PC-9 (cell line): ENCODE measurements at regions not wholly inside any gene's neighbourhood (a gene's known extent, or its start where the extent isn't known, plus 50 kb on each side); places are given as distances from the start of the nearest gene placed in this dataset.

ENCODE experiments used
- BruUV-seq: library from RNA; stranded (reverse); fragments of 400-500 nt; replicated peaks from 2 replicates; lab custom pipeline; 2021; lab: Mats Ljungman, UMichigan
- CTCF ChIA-PET: fragments of 300-600 bp; sonication (Branson Sonifier 250); formaldehyde crosslinking; loops from one replicate; lab custom pipeline; 2022; ENCODE audit warnings: antibody characterized with exemption; lab: Charles Lee
- POLR2A ChIA-PET: fragments of 300-600 bp; sonication (Branson Sonifier 250); formaldehyde crosslinking; loops from one replicate; lab custom pipeline; 2022; ENCODE audit warnings: antibody characterized with exemption; ENCODE audit not compliant: unreplicated experiment; lab: Charles Lee
- DNase-seq, 2 experiments: peaks; one replicate each; pipeline versions ENCODE4 v3.0.0 to v3.0.0-alpha.2; 2015 to 2022; ENCODE audit warnings: mixed read lengths in 1 of 2
- H2AFZ ChIP-seq: fragments of 200-600 bp; sonication (generic); 2 replicates; pipeline ENCODE4 v1.8.1; 2017; ENCODE audit warnings: antibody characterized with exemption
- H3F3A ChIP-seq: fragments of 200-600 bp; sonication (generic); 2 replicates; pipeline ENCODE4 v1.8.1; 2017; ENCODE audit warnings: antibody characterized with exemption, mild to moderate bottlenecking, low read depth; ENCODE audit not compliant: insufficient read depth
- H3K27ac ChIP-seq: fragments of 200-600 bp; sonication (generic); 2 replicates; pipeline ENCODE4 v1.6.1; 2016; ENCODE audit warnings: mixed run types
- H3K27me3 ChIP-seq: fragments of 200-600 bp; sonication (generic); 2 replicates; pipeline ENCODE4 v1.6.1; 2016; ENCODE audit warnings: low read depth, mixed run types; ENCODE audit not compliant: insufficient read depth
- H3K36me3 ChIP-seq: fragments of 200-600 bp; sonication (generic); 2 replicates; pipeline ENCODE4 v1.6.1; 2016; ENCODE audit warnings: low read depth, mixed run types
- H3K4me1 ChIP-seq: fragments of 200-600 bp; sonication (generic); replicated peaks from 2 replicates; pipeline ENCODE4 v1.6.1; 2016; ENCODE audit warnings: mixed run types; ENCODE audit not compliant: insufficient read depth
- H3K4me2 ChIP-seq: fragments of 200-600 bp; sonication (generic); 2 replicates; pipeline ENCODE4 v1.6.1; 2017; ENCODE audit warnings: mixed run types
- H3K4me3 ChIP-seq: fragments of 200-600 bp; sonication (generic); 2 replicates; pipeline ENCODE4 v1.6.1; 2016; ENCODE audit warnings: mixed run types
- H3K79me2 ChIP-seq: fragments of 200-600 bp; sonication (generic); 2 replicates; pipeline ENCODE4 v1.6.1; 2017; ENCODE audit warnings: low read depth, mixed run types
- H3K9me2 ChIP-seq: fragments of 200-600 bp; sonication (generic); 2 replicates; pipeline ENCODE4 v1.8.1; 2017; ENCODE audit warnings: mild to moderate bottlenecking; ENCODE audit not compliant: insufficient read depth
- H3K9me3 ChIP-seq: fragments of 200-600 bp; sonication (generic); 2 replicates; pipeline ENCODE4 v1.8.1; 2016; ENCODE audit warnings: low read depth; ENCODE audit not compliant: insufficient read depth
- H4K20me1 ChIP-seq: fragments of 200-600 bp; sonication (generic); 2 replicates; pipeline ENCODE4 v1.8.1; 2017; ENCODE audit not compliant: insufficient read depth
- CTCF ChIP-seq: fragments of 200-600 bp; sonication (generic); conservative IDR thresholded peaks from 2 replicates; pipeline ENCODE4 v1.6.1; 2017; ENCODE audit warnings: mixed run types, antibody characterized with exemption, mild to moderate bottlenecking, moderate library complexity
- EZH2 ChIP-seq: fragments of 200-600 bp; sonication (generic); IDR thresholded peaks from 2 replicates; pipeline ENCODE4 v1.8.0; 2017; ENCODE audit warnings: antibody characterized with exemption, low read depth
- intact Hi-C: fragments of 100-400 bp; cut with micrococcal nuclease; formaldehyde crosslinking; loops from one replicate; pipeline ENCODE4 v1.10.0; 2022; ENCODE audit not compliant: unreplicated experiment

- Histone ChIP-seq H3K79me2 (no peaks in the 10 kb centered on the region), H3K4me1 (no peaks in the 10 kb centered on the region), H3F3A (no peaks in the 10 kb centered on the region), H3K27ac (no peak overlapping the region), H3K9me3 (no peaks in the 10 kb centered on the region), H3K36me3 (no peaks in the 10 kb centered on the region), H3K4me3 (no peak overlapping the region), H3K27me3 (no peaks in the 10 kb centered on the region), H4K20me1 (no peaks in the 10 kb centered on the region), H3K4me2 (no peak overlapping the region), H2AFZ (no peak overlapping the region), H3K9me2 (no peaks in the 10 kb centered on the region)
- no TSS peak for BruUV-seq
- no peak for TF ChIP-seq CTCF
- TF ChIP-seq EZH2 = no peak
- CTCF ChIA-PET = no interaction called here
- POLR2A ChIA-PET = no interaction called here
- DNase-seq = no peak
- intact Hi-C loops = no loop called here
Observed at GRCh38 chr21:43270800-43271301, 102.0 kb downstream of the CRYAA start.

DNA sequence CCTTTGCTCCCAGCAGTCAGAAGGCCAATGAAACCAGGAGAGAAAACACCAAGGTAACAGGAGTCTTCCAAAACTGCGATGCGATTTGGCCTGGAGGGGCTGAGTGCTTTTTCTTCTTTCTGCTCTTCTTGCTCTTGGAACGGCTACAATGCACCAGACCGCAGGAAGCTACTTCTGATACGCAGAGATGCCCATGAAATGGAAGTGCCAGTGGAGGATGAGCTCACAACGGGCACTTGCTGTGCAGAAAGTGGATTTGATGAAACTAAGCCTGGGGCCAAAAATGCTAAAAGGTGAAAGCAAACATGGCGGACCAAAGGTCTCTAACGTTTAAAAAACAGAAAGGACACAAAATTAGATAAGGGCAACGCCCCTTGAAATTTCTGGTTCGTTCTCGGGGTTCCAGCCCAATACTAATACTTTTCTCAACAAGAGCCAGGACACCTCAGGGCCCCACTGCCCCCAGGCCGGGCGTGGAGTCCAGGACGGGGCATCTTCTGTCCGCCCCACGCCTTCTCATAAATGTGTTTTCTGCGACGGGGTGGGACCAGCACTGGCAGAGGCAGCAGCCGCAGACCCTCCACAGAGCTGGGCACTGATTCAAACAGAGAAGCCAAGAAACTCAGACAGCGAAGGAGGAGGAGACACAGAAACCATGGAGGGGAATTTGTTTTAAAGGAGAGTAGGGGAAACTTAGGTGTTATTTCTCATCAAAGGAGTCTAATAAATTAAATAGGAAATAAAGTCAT, 101.3 kb downstream of the CRYAA start:
- no peak for DNase-seq
- Histone ChIP-seq H3K4me2 (no peak overlapping the region), H2AFZ (no peak overlapping the region), H3K27me3 (no peaks in the 10 kb centered on the region), H3K27ac (no peak overlapping the region), H3K9me2 (no peaks in the 10 kb centered on the region), H3K9me3 (no peaks in the 10 kb centered on the region), H3K4me3 (no peak overlapping the region), H4K20me1 (no peaks in the 10 kb centered on the region), H3K4me1 (no peaks in the 10 kb centered on the region), H3F3A (no peaks in the 10 kb centered on the region), H3K36me3 (no peaks in the 10 kb centered on the region), H3K79me2 (no peaks in the 10 kb centered on the region)
- BruUV-seq = no TSS peak
- CTCF ChIA-PET = no interaction called here
- no peak for TF ChIP-seq CTCF
- TF ChIP-seq EZH2 = no peak
- POLR2A ChIA-PET = no interaction called here
- intact Hi-C loops = no loop called here

- CTCF ChIA-PET = no interaction called here
- Histone ChIP-seq H3K36me3 (no peaks in the 10 kb centered on the region), H3K4me1 (no peaks in the 10 kb centered on the region), H3K27ac (no peak overlapping the region), H3K27me3 (no peaks in the 10 kb centered on the region), H2AFZ (no peak overlapping the region), H3K9me3 (no peaks in the 10 kb centered on the region), H3K4me3 (no peak overlapping the region), H3K4me2 (no peak overlapping the region), H3K9me2 (no peaks in the 10 kb centered on the region), H3K79me2 (no peaks in the 10 kb centered on the region), H3F3A (no peaks in the 10 kb centered on the region), H4K20me1 (no peaks in the 10 kb centered on the region)
- DNase-seq = no peak
- POLR2A ChIA-PET = no interaction called here
- TF ChIP-seq EZH2 (no peak), CTCF (no peak; the same call in 1 of the 2 replicates)
- intact Hi-C loops = no loop called here
- no TSS peak for BruUV-seq
Observed at GRCh38 chr21:43269440-43269839, 100.6 kb downstream of the CRYAA start.
